Adrenal gland (tissue), 5 donors: ENCODE measurements at regions not wholly inside any gene's neighbourhood (a gene's known extent, or its start where the extent isn't known, plus 50 kb on each side); places are given as distances from the start of the nearest gene placed in this dataset.

ENCODE experiments used
- POLR2A ChIP-seq, 2 donors: fragments of 450-650 bp; IDR thresholded peaks; one replicate each; pipeline ENCODE4 v1.6.1; 2017; ENCODE audit warnings: antibody characterized with exemption in 2 of 2, mild to moderate bottlenecking in 2 of 2, moderate library complexity in 1 of 2
- TF ChIP-seq, protein P1 (sequence below), 6 experiments: fragments of 450-650 bp in 4 of 6; fragments of 200-600 bp in 2 of 6; sonication (generic) in 1 of 6; IDR thresholded peaks; 1 replicate in 5 of 6; 2 replicates in 1 of 6; pipeline versions ENCODE4 v1.5.1 to v1.8.0; 2016 to 2021; ENCODE audit warnings: antibody characterized with exemption in 6 of 6, mild to moderate bottlenecking in 2 of 6, moderate library complexity in 1 of 6
- donor health status: DM: no; HTN: no; CAD: no.

DNA sequence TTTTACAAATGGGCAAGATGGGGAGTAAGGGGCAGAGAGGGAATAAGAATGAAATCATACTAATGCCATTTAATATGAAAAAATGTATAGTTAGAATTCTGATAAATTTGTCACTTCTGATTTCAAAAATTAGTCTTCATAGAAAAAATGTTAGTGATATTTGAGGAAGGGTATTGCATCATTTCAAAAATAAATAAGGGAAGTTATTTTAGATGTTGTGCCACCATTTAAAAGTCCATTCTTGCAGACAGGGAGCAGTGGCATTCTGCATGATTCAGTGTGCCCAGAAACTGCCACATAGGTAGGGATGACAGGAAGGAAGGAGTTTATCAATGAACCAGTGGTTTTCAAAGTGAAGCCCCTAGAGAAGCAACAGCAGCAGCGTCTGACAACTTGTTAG lies 674.6 kb downstream of the EPM2A start:
- TF ChIP-seq, protein P1, sequence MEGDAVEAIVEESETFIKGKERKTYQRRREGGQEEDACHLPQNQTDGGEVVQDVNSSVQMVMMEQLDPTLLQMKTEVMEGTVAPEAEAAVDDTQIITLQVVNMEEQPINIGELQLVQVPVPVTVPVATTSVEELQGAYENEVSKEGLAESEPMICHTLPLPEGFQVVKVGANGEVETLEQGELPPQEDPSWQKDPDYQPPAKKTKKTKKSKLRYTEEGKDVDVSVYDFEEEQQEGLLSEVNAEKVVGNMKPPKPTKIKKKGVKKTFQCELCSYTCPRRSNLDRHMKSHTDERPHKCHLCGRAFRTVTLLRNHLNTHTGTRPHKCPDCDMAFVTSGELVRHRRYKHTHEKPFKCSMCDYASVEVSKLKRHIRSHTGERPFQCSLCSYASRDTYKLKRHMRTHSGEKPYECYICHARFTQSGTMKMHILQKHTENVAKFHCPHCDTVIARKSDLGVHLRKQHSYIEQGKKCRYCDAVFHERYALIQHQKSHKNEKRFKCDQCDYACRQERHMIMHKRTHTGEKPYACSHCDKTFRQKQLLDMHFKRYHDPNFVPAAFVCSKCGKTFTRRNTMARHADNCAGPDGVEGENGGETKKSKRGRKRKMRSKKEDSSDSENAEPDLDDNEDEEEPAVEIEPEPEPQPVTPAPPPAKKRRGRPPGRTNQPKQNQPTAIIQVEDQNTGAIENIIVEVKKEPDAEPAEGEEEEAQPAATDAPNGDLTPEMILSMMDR (IDR thresholded peaks at IDR 0.05): no peak
- TF ChIP-seq POLR2A (IDR thresholded peaks at IDR 0.05): no peak
